ENCODE measurements at regions not wholly inside any gene's neighbourhood (a gene's known extent, or its start where the extent isn't known, plus 50 kb on each side); places are given as distances from the start of the nearest gene placed in this dataset.

- DNase-seq (ENCODE audit: insufficient read length, low spot score, missing footprints): no peak
- no peaks in the 10 kb centered on the region for H3K4me1 ChIP-seq (ENCODE audit: insufficient read depth, low read length)
- no peak overlapping the region for H3K27ac ChIP-seq (ENCODE audit: low read depth, low read length)
- no peaks in the 10 kb centered on the region for H3K36me3 ChIP-seq (ENCODE audit: insufficient read depth, low read length)
- no peak overlapping the region for H2AFZ ChIP-seq (ENCODE audit: low read length)
- H3K4me3 ChIP-seq (ENCODE audit: insufficient read depth, low read length): no peak overlapping the region
- H3K4me2 ChIP-seq (ENCODE audit: insufficient read depth, low read length): no peak overlapping the region
- H3K27me3 ChIP-seq (ENCODE audit: insufficient read depth, low read length): no peaks in the 10 kb centered on the region
- H3K79me2 ChIP-seq (ENCODE audit: insufficient read depth, low read length): no peaks in the 10 kb centered on the region
- TF ChIP-seq CTCF (IDR thresholded peaks at IDR 0.05; ENCODE audit: extremely low read depth, low read depth, low read length): no peak
- H3K9me3 ChIP-seq (ENCODE audit: low read depth, low read length): no peaks in the 10 kb centered on the region
- no peaks in the 10 kb centered on the region for H4K20me1 ChIP-seq (ENCODE audit: insufficient read depth, low read length)
These were observed 355.3 kb upstream of the SLCO3A1 start for GRCh38 chr15:91498046-91498748.

- Histone ChIP-seq H3K36me3 (ENCODE audit: insufficient read depth, low read length) (no peaks in the 10 kb centered on the region), H3K27ac (ENCODE audit: low read depth, low read length) (no peak overlapping the region), H3K27me3 (ENCODE audit: insufficient read depth, low read length) (no peaks in the 10 kb centered on the region), H2AFZ (ENCODE audit: low read length) (no peak overlapping the region), H3K9me3 (ENCODE audit: low read depth, low read length) (no peaks in the 10 kb centered on the region), H4K20me1 (ENCODE audit: insufficient read depth, low read length) (no peaks in the 10 kb centered on the region), H3K4me1 (ENCODE audit: insufficient read depth, low read length) (no peaks in the 10 kb centered on the region), H3K79me2 (ENCODE audit: insufficient read depth, low read length) (no peaks in the 10 kb centered on the region), H3K4me3 (ENCODE audit: insufficient read depth, low read length) (no peak overlapping the region), H3K4me2 (ENCODE audit: insufficient read depth, low read length) (no peak overlapping the region)
- no peak for DNase-seq (ENCODE audit: insufficient read length, low spot score, missing footprints)
- TF ChIP-seq CTCF (IDR thresholded peaks at IDR 0.05; ENCODE audit: extremely low read depth, low read depth, low read length): no peak
These were observed 354.8 kb upstream of the SLCO3A1 start for GRCh38 chr15:91498749-91499062.

GRCh38 chr15:91499774-91500383 lies 353.6 kb upstream of the SLCO3A1 start:
- no peaks in the 10 kb centered on the region for H3K4me1 ChIP-seq (ENCODE audit: insufficient read depth, low read length)
- H3K9me3 ChIP-seq (ENCODE audit: low read depth, low read length): no peaks in the 10 kb centered on the region
- H4K20me1 ChIP-seq (ENCODE audit: insufficient read depth, low read length): no peaks in the 10 kb centered on the region
- H2AFZ ChIP-seq (ENCODE audit: low read length): no peak overlapping the region
- H3K27me3 ChIP-seq (ENCODE audit: insufficient read depth, low read length): no peaks in the 10 kb centered on the region
- no peak overlapping the region for H3K4me2 ChIP-seq (ENCODE audit: insufficient read depth, low read length)
- DNase-seq (ENCODE audit: insufficient read length, low spot score, missing footprints): no peak
- no peak for TF ChIP-seq CTCF (IDR thresholded peaks at IDR 0.05; ENCODE audit: extremely low read depth, low read depth, low read length)
- H3K4me3 ChIP-seq (ENCODE audit: insufficient read depth, low read length): no peak overlapping the region
- H3K79me2 ChIP-seq (ENCODE audit: insufficient read depth, low read length): no peaks in the 10 kb centered on the region
- no peak overlapping the region for H3K27ac ChIP-seq (ENCODE audit: low read depth, low read length)
- no peaks in the 10 kb centered on the region for H3K36me3 ChIP-seq (ENCODE audit: insufficient read depth, low read length)

GRCh38 chr15:91508633-91509032 lies 344.9 kb upstream of the SLCO3A1 start:
- TF ChIP-seq CTCF (IDR thresholded peaks at IDR 0.05; ENCODE audit: extremely low read depth, low read depth, low read length): no peak
- H3K79me2 ChIP-seq (ENCODE audit: insufficient read depth, low read length): no peaks in the 10 kb centered on the region
- H3K4me1 ChIP-seq (ENCODE audit: insufficient read depth, low read length): peaks cover 13% of the 10 kb centered on the region
- H3K4me2 ChIP-seq (ENCODE audit: insufficient read depth, low read length): peak overlapping the region; percentile 24
- H4K20me1 ChIP-seq (ENCODE audit: insufficient read depth, low read length): no peaks in the 10 kb centered on the region
- no peaks in the 10 kb centered on the region for H3K36me3 ChIP-seq (ENCODE audit: insufficient read depth, low read length)
- H3K27ac ChIP-seq (ENCODE audit: low read depth, low read length): peak overlapping the region; percentile 62
- DNase-seq (ENCODE audit: insufficient read length, low spot score, missing footprints): no peak
- no peaks in the 10 kb centered on the region for H3K9me3 ChIP-seq (ENCODE audit: low read depth, low read length)
- no peak overlapping the region for H3K4me3 ChIP-seq (ENCODE audit: insufficient read depth, low read length)
- H2AFZ ChIP-seq (ENCODE audit: low read length): no peak overlapping the region
- no peaks in the 10 kb centered on the region for H3K27me3 ChIP-seq (ENCODE audit: insufficient read depth, low read length)
